ENCODE measurements at regions not wholly inside any gene's neighbourhood (a gene's known extent, or its start where the extent isn't known, plus 50 kb on each side); places are given as distances from the start of the nearest gene placed in this dataset.

DNA sequence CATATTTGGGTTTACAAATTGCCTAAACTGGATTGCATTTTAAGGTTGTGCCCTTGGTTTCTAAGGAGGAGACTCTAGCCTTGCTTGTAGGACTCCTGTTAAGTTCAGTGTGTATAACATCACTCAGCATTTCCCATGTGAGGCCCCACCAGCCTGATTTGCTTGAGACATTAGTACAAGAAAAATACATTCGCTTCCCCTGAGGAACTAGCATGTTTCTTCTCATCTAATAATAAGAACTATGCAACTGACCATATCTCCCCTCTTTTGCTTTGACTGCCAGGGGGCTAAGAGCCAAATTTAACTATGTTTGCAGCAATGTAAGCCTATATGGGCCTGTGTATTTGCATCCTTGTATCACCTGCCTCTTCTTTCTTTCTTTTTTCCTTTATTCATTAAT lies 737.9 kb downstream of the INHBA start (continued):
- TF ChIP-seq JUND (IDR thresholded peaks at IDR 0.05; ENCODE audit: low read length) (no peak), GABPA (IDR thresholded peaks at IDR 0.05; ENCODE audit: borderline replicate concordance, insufficient read depth, low read length) (no peak), POLR2A (IDR thresholded peaks at IDR 0.05; ENCODE audit: control extremely low read depth in 1 of 2, low read depth in 2 of 2, low read length in 2 of 2) (no peak), SIX5 (IDR thresholded peaks at IDR 0.05; ENCODE audit: low read depth, low read length) (no peak), TAF7 (optimal IDR thresholded peaks at IDR 0.05; ENCODE audit: borderline replicate concordance, low read depth, low read length) (no peak), JUN (IDR thresholded peaks at IDR 0.05; ENCODE audit: low read depth, low read length) (no peak)
